AG09319 (cell line): ENCODE measurements at regions not wholly inside any gene's neighbourhood (a gene's known extent, or its start where the extent isn't known, plus 50 kb on each side); places are given as distances from the start of the nearest gene placed in this dataset.

Source experiments
- DNase-seq: peaks from one replicate; pipeline ENCODE4 v3.0.0-alpha.2; 2010; ENCODE audit warnings: low read depth; ENCODE audit errors: extremely low read depth
- TF ChIP-seq, protein P1 (sequence below): IDR thresholded peaks from 2 replicates; pipeline ENCODE4 v1.5.1; 2011; ENCODE audit warnings: low read depth, mild to moderate bottlenecking, inconsistent platforms, low read length, moderate library complexity

DNA sequence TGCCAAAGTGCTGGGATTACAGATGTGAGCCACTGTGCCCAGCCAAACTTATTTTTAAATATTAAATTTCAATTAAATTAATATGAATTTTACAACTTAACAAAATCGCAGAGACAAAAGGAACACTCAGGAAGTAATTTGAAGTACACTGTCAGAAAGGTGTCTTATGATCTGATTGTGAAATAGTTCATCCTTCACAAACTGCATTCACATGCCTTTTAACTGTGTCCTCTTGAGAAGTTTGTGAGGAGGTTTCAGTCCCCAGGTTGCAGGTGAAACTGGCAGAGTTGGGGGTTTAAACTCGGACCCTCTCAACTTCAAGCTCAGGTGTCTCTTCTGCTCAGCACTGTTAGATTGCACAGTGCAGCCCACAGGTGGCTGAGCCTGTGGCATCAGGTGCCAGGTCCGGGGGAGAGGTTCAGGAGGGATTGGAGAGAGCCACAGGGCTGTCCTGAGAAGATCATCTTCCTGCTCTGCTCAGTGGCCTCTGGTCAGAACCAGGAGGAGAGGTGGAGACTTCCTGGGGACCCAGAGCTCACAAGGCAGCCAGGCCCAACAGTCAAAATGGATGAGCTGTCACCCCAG, 152.3 kb upstream of the RAB4A start:
- TF ChIP-seq, protein P1, sequence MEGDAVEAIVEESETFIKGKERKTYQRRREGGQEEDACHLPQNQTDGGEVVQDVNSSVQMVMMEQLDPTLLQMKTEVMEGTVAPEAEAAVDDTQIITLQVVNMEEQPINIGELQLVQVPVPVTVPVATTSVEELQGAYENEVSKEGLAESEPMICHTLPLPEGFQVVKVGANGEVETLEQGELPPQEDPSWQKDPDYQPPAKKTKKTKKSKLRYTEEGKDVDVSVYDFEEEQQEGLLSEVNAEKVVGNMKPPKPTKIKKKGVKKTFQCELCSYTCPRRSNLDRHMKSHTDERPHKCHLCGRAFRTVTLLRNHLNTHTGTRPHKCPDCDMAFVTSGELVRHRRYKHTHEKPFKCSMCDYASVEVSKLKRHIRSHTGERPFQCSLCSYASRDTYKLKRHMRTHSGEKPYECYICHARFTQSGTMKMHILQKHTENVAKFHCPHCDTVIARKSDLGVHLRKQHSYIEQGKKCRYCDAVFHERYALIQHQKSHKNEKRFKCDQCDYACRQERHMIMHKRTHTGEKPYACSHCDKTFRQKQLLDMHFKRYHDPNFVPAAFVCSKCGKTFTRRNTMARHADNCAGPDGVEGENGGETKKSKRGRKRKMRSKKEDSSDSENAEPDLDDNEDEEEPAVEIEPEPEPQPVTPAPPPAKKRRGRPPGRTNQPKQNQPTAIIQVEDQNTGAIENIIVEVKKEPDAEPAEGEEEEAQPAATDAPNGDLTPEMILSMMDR, result no peak
- no peak for DNase-seq

DNA sequence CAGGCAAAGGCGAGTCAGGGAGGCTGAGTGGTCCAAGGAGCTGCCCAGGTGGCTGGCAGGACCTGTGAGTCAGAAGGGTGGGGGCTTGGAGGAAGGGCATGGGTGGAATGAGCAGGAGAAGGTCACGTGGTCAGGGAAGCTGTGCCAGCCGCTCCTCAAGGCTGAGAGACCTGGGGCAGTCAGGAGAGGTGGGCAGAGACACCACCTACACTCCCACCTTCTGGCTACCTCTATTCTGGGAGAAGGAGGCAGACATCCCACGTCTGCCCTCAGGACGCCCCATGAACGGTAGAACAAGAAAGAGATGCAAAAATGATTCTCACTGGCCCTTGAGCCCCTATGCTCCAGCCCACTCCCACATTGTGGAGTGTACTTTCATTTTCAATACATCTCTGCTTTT, 151.8 kb upstream of the RAB4A start:
- TF ChIP-seq, protein P1, result no peak
- no peak for DNase-seq

DNA sequence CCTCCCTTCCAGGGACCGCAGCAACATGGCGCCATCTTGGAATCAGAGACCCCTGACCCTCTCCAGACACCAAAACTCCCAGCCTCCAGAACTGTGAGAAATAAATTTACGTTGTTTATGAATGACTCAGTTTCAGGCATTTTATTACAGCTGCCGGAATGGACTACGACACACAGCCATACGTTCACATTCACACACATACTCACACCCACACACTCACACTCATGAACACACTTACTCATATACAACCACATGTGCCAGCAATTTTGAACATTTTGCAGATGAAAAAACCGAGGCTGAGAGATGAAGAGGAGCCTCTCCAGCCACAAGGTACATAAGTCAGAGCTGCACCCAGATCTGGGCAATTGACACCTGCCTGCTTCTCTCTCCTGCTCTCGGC, 151.0 kb upstream of the RAB4A start:
- no peak for DNase-seq
- TF ChIP-seq, protein P1, result no peak

DNA sequence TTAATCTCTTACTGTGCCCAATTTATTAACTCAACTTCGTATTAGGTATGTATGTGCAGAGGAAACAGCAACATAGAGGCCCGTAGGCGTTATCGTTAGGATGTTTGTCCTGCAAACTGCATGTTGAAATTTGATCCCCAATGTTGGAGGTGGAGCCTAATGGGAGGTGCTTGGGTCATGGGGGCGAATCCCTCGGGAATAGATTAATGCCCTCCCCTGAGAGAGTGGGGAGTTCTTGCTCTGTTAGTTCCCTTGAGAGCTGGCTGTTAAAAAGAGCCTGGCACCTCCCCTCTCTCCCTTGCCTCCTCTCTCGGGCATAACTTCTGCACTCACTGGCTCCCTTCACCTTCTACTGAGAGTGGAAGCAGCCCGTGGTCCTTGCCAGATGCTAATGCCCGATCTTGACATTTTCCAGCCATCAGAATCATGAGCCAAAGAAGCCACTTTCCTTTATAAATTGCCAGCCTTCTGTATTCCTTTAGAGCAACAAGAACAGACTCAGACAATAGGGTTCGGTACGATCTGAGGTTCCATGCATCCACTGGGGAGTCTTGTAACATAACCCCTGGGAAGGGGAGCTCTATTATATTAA, 149.0 kb upstream of the RAB4A start:
- no peak for DNase-seq
- TF ChIP-seq, protein P1, result no peak

DNA sequence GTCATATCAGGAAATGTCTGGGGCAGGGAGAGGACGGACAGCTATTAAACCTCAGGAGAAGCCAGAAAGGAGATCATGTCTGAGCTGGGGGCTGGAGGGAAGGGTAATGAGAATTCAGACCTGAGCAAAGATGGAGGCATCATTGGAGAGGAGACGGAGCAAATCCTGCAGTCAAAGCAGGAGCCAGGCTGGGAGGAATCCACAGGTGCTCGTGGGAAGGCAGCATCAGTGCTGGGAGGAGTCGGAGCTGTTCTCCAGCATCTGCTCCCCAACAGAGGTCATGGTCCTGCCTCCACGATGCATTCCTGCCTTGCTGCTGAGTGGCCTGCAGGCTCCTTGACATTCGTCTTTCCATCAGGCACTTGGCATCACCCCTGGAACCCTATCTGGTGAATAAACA, 148.3 kb upstream of the RAB4A start:
- no peak for DNase-seq

DNA sequence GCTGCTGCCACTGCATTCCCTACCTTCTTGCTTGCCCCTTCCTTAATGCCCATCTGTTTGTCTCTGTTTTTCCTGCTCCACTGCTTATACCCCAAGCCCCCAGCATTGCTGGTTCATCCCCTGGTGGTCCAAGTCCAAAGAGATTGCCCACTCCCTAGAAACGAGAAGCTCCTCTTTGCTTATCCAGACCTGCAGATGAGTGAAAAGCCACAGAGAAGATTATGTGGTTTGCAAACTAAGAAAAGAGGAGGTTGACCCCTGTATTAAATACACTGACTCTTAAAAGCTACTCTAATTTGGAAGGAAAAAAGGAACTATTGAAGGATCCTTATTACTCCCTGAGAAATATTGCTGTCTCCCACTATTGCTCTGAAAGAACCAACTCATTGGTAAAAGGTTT, 146.8 kb upstream of the RAB4A start:
- TF ChIP-seq, protein P1, result no peak
- DNase-seq, result no peak

More for the DNA sequence above, 148.3 kb upstream of the RAB4A start:
- TF ChIP-seq, protein P1, result no peak

DNA sequence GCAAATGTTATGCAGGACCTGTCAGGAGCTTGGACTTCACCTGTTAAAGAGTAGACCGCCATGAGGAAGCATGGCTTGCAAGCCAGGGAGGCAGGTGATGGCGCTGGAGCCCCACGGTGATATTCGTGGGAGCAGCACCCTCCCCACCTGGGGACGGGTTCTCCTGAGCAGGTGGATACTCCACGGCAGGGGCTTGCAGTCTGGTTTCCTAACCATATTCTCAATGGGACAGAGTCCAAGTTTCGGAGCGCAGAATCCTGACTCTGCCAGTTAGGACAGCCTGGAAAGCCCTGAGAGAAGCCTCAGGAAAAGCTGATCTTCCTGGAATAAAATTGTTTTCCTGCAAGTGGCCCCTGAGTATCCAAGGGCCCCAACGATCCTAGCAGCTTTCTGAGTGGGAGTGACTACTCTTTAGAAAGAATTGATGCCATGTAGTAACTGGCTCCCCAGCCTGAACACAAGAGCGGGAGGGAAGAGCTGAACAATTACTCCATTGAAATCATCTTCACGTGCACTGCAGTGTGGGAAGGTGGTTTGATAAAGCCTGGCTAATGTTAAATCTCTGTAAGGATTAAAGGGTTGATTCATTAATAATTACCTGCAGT, 146.3 kb upstream of the RAB4A start:
- no peak for DNase-seq
- TF ChIP-seq, protein P1, result no peak
